ENCODE measurements at regions not wholly inside any gene's neighbourhood (a gene's known extent, or its start where the extent isn't known, plus 50 kb on each side); places are given as distances from the start of the nearest gene placed in this dataset.

GRCh38 chr4:78682070-78682469 lies 94.1 kb upstream of the BMP2K start:
- intact Hi-C loops (cut with DNase I): no loop called here
- no peak for FAIRE-seq

GRCh38 chr4:78683352-78683751 lies 92.8 kb upstream of the BMP2K start:
- Histone ChIP-seq H3K4me3 (ENCODE audit: low read length in 3 of 3) (no peak overlapping the region), H3K36me3 (ENCODE audit: control insufficient read depth in 2 of 3, insufficient read depth in 3 of 3, low read length in 3 of 3) (no peaks in the 10 kb centered on the region), H3K9me3 (ENCODE audit: control insufficient read depth in 2 of 3, insufficient read depth in 1 of 3, low read length in 3 of 3) (no peaks in the 10 kb centered on the region), H3K27me3 (ENCODE audit: control insufficient read depth, insufficient read depth, low read length) (no peaks in the 10 kb centered on the region), H3K27ac (ENCODE audit: low read depth in 2 of 2, low read length in 2 of 2) (no peak overlapping the region), H3K4me1 (ENCODE audit: control insufficient read depth in 2 of 3, insufficient read depth in 2 of 3, low read depth in 1 of 3, low read length in 3 of 3) (no peaks in the 10 kb centered on the region), H3K9ac (ENCODE audit: low read length in 3 of 3) (no peak overlapping the region)
- DNase-seq (no peak), FAIRE-seq (no peak)
- intact Hi-C loops (cut with DNase I): no loop called here
- no peak for TF ChIP-seq CTCF (IDR thresholded peaks at IDR 0.05; ENCODE audit: borderline replicate concordance, extremely low read depth, insufficient read depth)

More at GRCh38 chr4:78682070-78682469, 94.1 kb upstream of the BMP2K start:
- no peaks in the 10 kb centered on the region for H3K27me3 ChIP-seq (ENCODE audit: control insufficient read depth, insufficient read depth, low read length)
- H3K9me3 ChIP-seq (ENCODE audit: control insufficient read depth in 2 of 3, insufficient read depth in 1 of 3, low read length in 3 of 3): no peaks in the 10 kb centered on the region
- no peaks in the 10 kb centered on the region for H3K36me3 ChIP-seq (ENCODE audit: control insufficient read depth in 2 of 3, insufficient read depth in 3 of 3, low read length in 3 of 3)
- H3K9ac ChIP-seq (ENCODE audit: low read length in 3 of 3): no peak overlapping the region
- H3K27ac ChIP-seq (ENCODE audit: low read depth in 2 of 2, low read length in 2 of 2): no peak overlapping the region
- H3K4me1 ChIP-seq (ENCODE audit: control insufficient read depth in 2 of 3, insufficient read depth in 2 of 3, low read depth in 1 of 3, low read length in 3 of 3): no peaks in the 10 kb centered on the region
- H3K4me3 ChIP-seq (ENCODE audit: low read length in 3 of 3): no peak overlapping the region
- no peak for DNase-seq
- no peak for TF ChIP-seq CTCF (IDR thresholded peaks at IDR 0.05; ENCODE audit: borderline replicate concordance, extremely low read depth, insufficient read depth)

- Histone ChIP-seq H3K4me3 (ENCODE audit: low read length in 3 of 3) (no peak overlapping the region), H3K4me1 (ENCODE audit: control insufficient read depth in 2 of 3, insufficient read depth in 2 of 3, low read depth in 1 of 3, low read length in 3 of 3) (no peaks in the 10 kb centered on the region), H3K27me3 (ENCODE audit: control insufficient read depth, insufficient read depth, low read length) (no peaks in the 10 kb centered on the region), H3K9ac (ENCODE audit: low read length in 3 of 3) (no peak overlapping the region), H3K27ac (ENCODE audit: low read depth in 2 of 2, low read length in 2 of 2) (no peak overlapping the region), H3K36me3 (ENCODE audit: control insufficient read depth in 2 of 3, insufficient read depth in 3 of 3, low read length in 3 of 3) (no peaks in the 10 kb centered on the region), H3K9me3 (ENCODE audit: control insufficient read depth in 2 of 3, insufficient read depth in 1 of 3, low read length in 3 of 3) (no peaks in the 10 kb centered on the region)
- intact Hi-C loops (cut with DNase I): no loop called here
- no peak for FAIRE-seq
- no peak for TF ChIP-seq CTCF (IDR thresholded peaks at IDR 0.05; ENCODE audit: borderline replicate concordance, extremely low read depth, insufficient read depth)
- DNase-seq: no peak
These were observed 91.6 kb upstream of the BMP2K start for GRCh38 chr4:78684325-78685079.
